ENCODE measurements at regions not wholly inside any gene's neighbourhood (a gene's known extent, or its start where the extent isn't known, plus 50 kb on each side); places are given as distances from the start of the nearest gene placed in this dataset.

DNA sequence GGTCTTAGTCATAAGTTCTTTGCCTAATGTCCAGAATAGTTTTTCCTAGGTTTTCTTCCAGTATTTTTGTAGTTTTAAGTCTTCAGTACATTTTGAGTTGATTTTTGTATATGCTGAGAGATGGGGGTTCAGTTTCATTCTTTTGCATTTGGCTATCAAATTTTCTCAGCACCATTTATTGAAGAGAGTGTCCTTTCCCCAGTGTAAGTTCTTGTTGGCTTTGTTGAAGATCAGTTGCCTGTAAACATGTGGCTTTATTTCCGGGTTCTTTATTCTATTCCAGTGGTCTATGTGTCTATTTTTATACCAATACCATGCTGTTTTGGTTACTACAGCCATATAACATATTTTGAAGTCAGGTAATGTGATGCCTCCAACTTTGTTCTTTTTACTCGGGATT, 87.5 kb upstream of the MYCN start:
- H3K4me3 ChIP-seq (ENCODE audit: extremely low read depth, insufficient read depth, low read length, poor library complexity, severe bottlenecking) = no peak overlapping the region
- H3K27ac ChIP-seq (ENCODE audit: low read depth, low read length, severe bottlenecking) = no peak overlapping the region
- H3K4me1 ChIP-seq (ENCODE audit: control insufficient read depth, insufficient read depth, low read length, poor library complexity, severe bottlenecking) = no peaks in the 10 kb centered on the region
- WGBS, 2 experiments (ENCODE audit: insufficient coverage in 2 of 2) = no CpG with 5 or more reads among the region's 2 CpGs
- H3K36me3 ChIP-seq (ENCODE audit: control insufficient read depth, insufficient read depth, low read length) = no peaks in the 10 kb centered on the region
- no peaks in the 10 kb centered on the region for H3K9me3 ChIP-seq (ENCODE audit: control insufficient read depth, low read length)

DNA sequence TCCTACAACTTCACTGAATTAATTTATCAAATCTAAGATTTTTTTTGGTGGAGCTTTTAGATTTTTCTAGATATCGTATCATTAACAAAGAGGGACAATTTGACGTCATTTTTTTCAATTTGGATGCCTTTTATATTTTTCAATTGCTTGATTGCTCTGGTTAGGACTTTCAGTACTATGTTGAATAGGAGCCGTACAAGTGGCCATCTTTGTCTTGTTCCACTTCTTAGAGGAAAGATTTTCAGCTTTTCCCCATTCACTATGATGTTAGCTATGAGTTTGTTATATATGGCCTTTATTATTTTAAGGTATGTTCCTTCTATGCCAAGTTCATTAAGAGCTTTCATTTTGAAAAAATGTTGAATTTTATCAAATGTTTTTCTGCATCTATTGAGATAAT, 86.4 kb upstream of the MYCN start:
- no peak overlapping the region for H3K27ac ChIP-seq (ENCODE audit: low read depth, low read length, severe bottlenecking)
- no peaks in the 10 kb centered on the region for H3K36me3 ChIP-seq (ENCODE audit: control insufficient read depth, insufficient read depth, low read length)
- no peaks in the 10 kb centered on the region for H3K9me3 ChIP-seq (ENCODE audit: control insufficient read depth, low read length)
- WGBS, 2 experiments (ENCODE audit: insufficient coverage in 2 of 2) = no CpG with 5 or more reads among the region's 3 CpGs
- H3K4me3 ChIP-seq (ENCODE audit: extremely low read depth, insufficient read depth, low read length, poor library complexity, severe bottlenecking) = no peak overlapping the region
- H3K4me1 ChIP-seq (ENCODE audit: control insufficient read depth, insufficient read depth, low read length, poor library complexity, severe bottlenecking) = no peaks in the 10 kb centered on the region

GRCh38 chr2:15855766-15856260, 84.5 kb upstream of the MYCN start:
- no peaks in the 10 kb centered on the region for H3K9me3 ChIP-seq (ENCODE audit: control insufficient read depth, low read length)
- H3K4me3 ChIP-seq (ENCODE audit: extremely low read depth, insufficient read depth, low read length, poor library complexity, severe bottlenecking) = no peak overlapping the region
- no peaks in the 10 kb centered on the region for H3K36me3 ChIP-seq (ENCODE audit: control insufficient read depth, insufficient read depth, low read length)
- no peaks in the 10 kb centered on the region for H3K4me1 ChIP-seq (ENCODE audit: control insufficient read depth, insufficient read depth, low read length, poor library complexity, severe bottlenecking)
- no peak overlapping the region for H3K27ac ChIP-seq (ENCODE audit: low read depth, low read length, severe bottlenecking)

DNA sequence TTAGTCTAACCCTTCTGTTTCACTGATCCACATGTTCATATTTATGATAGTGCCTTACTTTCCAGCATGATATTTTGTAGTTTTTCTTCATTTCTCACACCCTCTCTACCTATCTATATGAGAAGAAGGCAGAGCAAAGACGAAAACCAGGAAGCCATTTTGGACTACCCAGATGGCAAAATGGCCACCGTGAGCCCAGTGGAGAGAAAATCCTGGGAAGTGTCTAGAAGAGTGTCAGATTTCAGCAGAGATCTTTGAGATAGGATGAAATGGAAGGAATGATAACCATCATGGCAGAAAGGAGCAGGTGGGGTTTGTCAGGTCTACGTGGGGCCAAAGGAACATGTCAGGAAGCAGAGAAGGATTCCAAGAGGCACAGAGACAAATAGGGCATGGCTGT, 84.0 kb upstream of the MYCN start:
- WGBS, 2 experiments (ENCODE audit: insufficient coverage in 2 of 2) = 100% methylated on average over 2 to 3 of the region's 3 CpGs
- H3K36me3 ChIP-seq (ENCODE audit: control insufficient read depth, insufficient read depth, low read length) = no peaks in the 10 kb centered on the region
- H3K4me1 ChIP-seq (ENCODE audit: control insufficient read depth, insufficient read depth, low read length, poor library complexity, severe bottlenecking) = no peaks in the 10 kb centered on the region
- H3K9me3 ChIP-seq (ENCODE audit: control insufficient read depth, low read length) = no peaks in the 10 kb centered on the region
- H3K27ac ChIP-seq (ENCODE audit: low read depth, low read length, severe bottlenecking) = no peak overlapping the region
- no peak overlapping the region for H3K4me3 ChIP-seq (ENCODE audit: extremely low read depth, insufficient read depth, low read length, poor library complexity, severe bottlenecking)

GRCh38 chr2:15858466-15858865, 81.9 kb upstream of the MYCN start:
- Histone ChIP-seq H3K4me3 (ENCODE audit: extremely low read depth, insufficient read depth, low read length, poor library complexity, severe bottlenecking) (no peak overlapping the region), H3K4me1 (ENCODE audit: control insufficient read depth, insufficient read depth, low read length, poor library complexity, severe bottlenecking) (no peaks in the 10 kb centered on the region), H3K9me3 (ENCODE audit: control insufficient read depth, low read length) (no peaks in the 10 kb centered on the region), H3K36me3 (ENCODE audit: control insufficient read depth, insufficient read depth, low read length) (no peaks in the 10 kb centered on the region), H3K27ac (ENCODE audit: low read depth, low read length, severe bottlenecking) (no peak overlapping the region)
- 98 to 100% methylated on average over 5 of the region's 6 CpGs for WGBS, 2 experiments (ENCODE audit: insufficient coverage in 2 of 2)

DNA sequence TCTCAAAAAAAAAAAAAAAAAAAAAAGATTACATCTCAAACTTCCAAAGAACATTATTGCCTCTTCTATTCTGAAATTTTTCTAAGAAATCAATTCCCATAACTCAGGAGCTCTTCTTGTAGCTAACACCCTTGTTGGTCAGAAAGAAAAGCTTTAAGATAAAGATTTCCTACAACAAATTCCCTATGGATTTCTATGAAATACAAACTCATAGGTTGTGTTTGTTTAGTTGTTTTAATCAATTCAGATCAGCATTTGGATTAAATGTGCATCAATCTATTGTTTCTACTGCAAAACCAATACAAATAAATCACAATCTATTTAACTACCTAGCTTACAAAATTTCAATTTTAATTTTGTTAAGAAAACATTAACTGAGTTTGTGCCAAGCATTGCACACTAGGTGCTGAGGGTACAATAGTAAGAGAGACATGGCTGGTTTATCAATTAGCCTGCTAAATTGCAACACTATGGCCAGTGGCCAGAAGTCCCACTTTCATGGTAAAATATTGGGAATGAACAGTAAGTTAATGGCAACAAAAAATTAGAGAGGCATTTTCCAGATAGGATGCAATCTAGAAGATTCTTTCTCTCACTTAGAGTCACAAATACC, 80.2 kb upstream of the MYCN start:
- no peak overlapping the region for H3K4me3 ChIP-seq (ENCODE audit: extremely low read depth, insufficient read depth, low read length, poor library complexity, severe bottlenecking)
- no peak overlapping the region for H3K27ac ChIP-seq (ENCODE audit: low read depth, low read length, severe bottlenecking)
- H3K9me3 ChIP-seq (ENCODE audit: control insufficient read depth, low read length) = no peaks in the 10 kb centered on the region
- no peaks in the 10 kb centered on the region for H3K36me3 ChIP-seq (ENCODE audit: control insufficient read depth, insufficient read depth, low read length)
- no peaks in the 10 kb centered on the region for H3K4me1 ChIP-seq (ENCODE audit: control insufficient read depth, insufficient read depth, low read length, poor library complexity, severe bottlenecking)

DNA sequence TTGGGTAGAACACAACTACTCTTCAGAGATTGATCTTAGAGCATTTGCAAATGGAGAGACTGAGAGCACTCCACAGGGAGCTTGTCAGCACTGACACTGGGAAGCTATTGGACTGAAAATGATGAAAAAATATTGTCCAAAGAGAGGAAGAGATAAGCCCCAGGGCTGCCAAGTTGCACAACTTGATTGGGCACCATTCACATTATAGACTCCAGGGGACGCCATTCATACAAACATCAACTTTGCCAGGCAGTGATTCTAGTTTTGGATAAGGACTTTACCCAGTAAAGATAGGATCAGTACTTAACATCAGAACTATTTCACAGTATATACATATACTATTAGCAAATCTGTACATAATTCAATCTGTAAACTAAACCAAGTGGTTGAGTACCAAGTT, 79.6 kb upstream of the MYCN start:
- H3K9me3 ChIP-seq (ENCODE audit: control insufficient read depth, low read length) = no peaks in the 10 kb centered on the region
- no peak overlapping the region for H3K4me3 ChIP-seq (ENCODE audit: extremely low read depth, insufficient read depth, low read length, poor library complexity, severe bottlenecking)
- H3K4me1 ChIP-seq (ENCODE audit: control insufficient read depth, insufficient read depth, low read length, poor library complexity, severe bottlenecking) = no peaks in the 10 kb centered on the region
- no peak overlapping the region for H3K27ac ChIP-seq (ENCODE audit: low read depth, low read length, severe bottlenecking)
- WGBS, 2 experiments (ENCODE audit: insufficient coverage in 2 of 2) = no CpG with 5 or more reads among the region's 1 CpG
- no peaks in the 10 kb centered on the region for H3K36me3 ChIP-seq (ENCODE audit: control insufficient read depth, insufficient read depth, low read length)

DNA sequence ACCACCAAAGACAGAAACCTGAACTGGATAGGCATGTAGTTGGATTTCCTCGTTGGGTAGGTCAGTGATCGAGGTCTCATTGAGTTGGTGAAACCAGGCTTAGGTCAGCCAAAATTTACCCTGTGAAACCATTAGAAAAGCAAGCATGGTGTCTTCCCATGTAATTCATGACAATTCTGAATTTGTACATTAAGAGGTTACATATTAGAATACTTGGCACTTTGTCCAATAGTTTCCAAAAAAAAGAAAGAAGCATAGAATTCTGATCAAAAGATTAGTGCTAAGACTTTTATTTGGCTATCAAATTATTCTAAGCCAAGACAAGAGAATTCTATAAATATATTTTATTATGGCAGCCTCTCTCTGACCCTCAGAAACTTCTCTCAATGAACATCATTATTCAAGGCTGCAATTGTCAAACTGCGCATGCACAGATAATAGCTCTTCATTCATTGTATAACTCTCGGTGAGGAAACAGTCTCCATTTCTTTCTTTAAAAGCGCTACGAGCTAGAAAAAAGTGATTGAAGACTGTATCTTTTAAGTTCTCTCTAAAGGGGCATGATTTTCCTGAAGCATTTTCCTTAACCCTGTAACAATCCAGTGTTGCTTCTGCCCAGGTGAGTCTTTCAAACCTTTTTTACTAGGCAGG, 79.1 kb upstream of the MYCN start:
- no peak overlapping the region for H3K27ac ChIP-seq (ENCODE audit: low read depth, low read length, severe bottlenecking)
- no peaks in the 10 kb centered on the region for H3K9me3 ChIP-seq (ENCODE audit: control insufficient read depth, low read length)
- no peak overlapping the region for H3K4me3 ChIP-seq (ENCODE audit: extremely low read depth, insufficient read depth, low read length, poor library complexity, severe bottlenecking)
- WGBS, 2 experiments (ENCODE audit: insufficient coverage in 2 of 2) = 60 to 83% methylated on average over 1 to 2 of the region's 6 CpGs
- H3K36me3 ChIP-seq (ENCODE audit: control insufficient read depth, insufficient read depth, low read length) = no peaks in the 10 kb centered on the region
- H3K4me1 ChIP-seq (ENCODE audit: control insufficient read depth, insufficient read depth, low read length, poor library complexity, severe bottlenecking) = no peaks in the 10 kb centered on the region

- no peaks in the 10 kb centered on the region for H3K36me3 ChIP-seq (ENCODE audit: control insufficient read depth, insufficient read depth, low read length)
- no peaks in the 10 kb centered on the region for H3K9me3 ChIP-seq (ENCODE audit: control insufficient read depth, low read length)
- H3K27ac ChIP-seq (ENCODE audit: low read depth, low read length, severe bottlenecking) = no peak overlapping the region
- no CpG with 5 or more reads among the region's 1 CpG for WGBS, 2 experiments (ENCODE audit: insufficient coverage in 2 of 2)
- no peaks in the 10 kb centered on the region for H3K4me1 ChIP-seq (ENCODE audit: control insufficient read depth, insufficient read depth, low read length, poor library complexity, severe bottlenecking)
- H3K4me3 ChIP-seq (ENCODE audit: extremely low read depth, insufficient read depth, low read length, poor library complexity, severe bottlenecking) = no peak overlapping the region
Observed at GRCh38 chr2:15861898-15862297, 78.5 kb upstream of the MYCN start.

DNA sequence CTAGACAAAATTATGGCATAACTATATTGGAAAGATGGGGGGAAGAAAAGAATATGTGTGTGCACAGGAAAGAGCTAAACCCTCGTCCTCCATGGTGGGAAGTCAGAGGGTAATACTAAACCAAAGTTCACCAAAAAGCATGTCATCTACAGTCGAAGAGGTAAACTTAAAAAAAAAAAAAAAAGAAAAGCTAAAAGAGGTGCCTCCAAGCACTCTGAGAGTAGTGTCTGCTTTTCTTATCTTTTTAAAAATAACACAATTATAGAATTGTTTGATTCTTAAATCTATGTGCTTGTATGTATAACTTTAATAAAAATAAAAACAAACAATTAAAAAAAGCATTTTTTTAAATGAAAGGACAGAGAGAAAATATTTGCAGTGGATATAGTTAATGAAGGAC, 77.3 kb upstream of the MYCN start:
- H3K27ac ChIP-seq (ENCODE audit: low read depth, low read length, severe bottlenecking) = no peak overlapping the region
- H3K4me3 ChIP-seq (ENCODE audit: extremely low read depth, insufficient read depth, low read length, poor library complexity, severe bottlenecking) = no peak overlapping the region
- WGBS, 2 experiments (ENCODE audit: insufficient coverage in 2 of 2) = no CpG with 5 or more reads among the region's 2 CpGs
- H3K9me3 ChIP-seq (ENCODE audit: control insufficient read depth, low read length) = no peaks in the 10 kb centered on the region
- H3K36me3 ChIP-seq (ENCODE audit: control insufficient read depth, insufficient read depth, low read length) = no peaks in the 10 kb centered on the region
- no peaks in the 10 kb centered on the region for H3K4me1 ChIP-seq (ENCODE audit: control insufficient read depth, insufficient read depth, low read length, poor library complexity, severe bottlenecking)

- Histone ChIP-seq H3K4me1 (ENCODE audit: control insufficient read depth, insufficient read depth, low read length, poor library complexity, severe bottlenecking) (no peaks in the 10 kb centered on the region), H3K4me3 (ENCODE audit: extremely low read depth, insufficient read depth, low read length, poor library complexity, severe bottlenecking) (no peak overlapping the region), H3K36me3 (ENCODE audit: control insufficient read depth, insufficient read depth, low read length) (no peaks in the 10 kb centered on the region), H3K9me3 (ENCODE audit: control insufficient read depth, low read length) (no peaks in the 10 kb centered on the region), H3K27ac (ENCODE audit: low read depth, low read length, severe bottlenecking) (no peak overlapping the region)
- 100% methylated on average over 1 of the region's 5 CpGs for WGBS, 2 experiments (ENCODE audit: insufficient coverage in 2 of 2)
Observed at GRCh38 chr2:15863494-15864175, 76.7 kb upstream of the MYCN start.

Measured in mesodermal cell (in vitro differentiated cells).